ENCODE measurements at regions not wholly inside any gene's neighbourhood (a gene's known extent, or its start where the extent isn't known, plus 50 kb on each side); places are given as distances from the start of the nearest gene placed in this dataset.

GRCh38 chr6:117165911-117166499 is 99.4 kb upstream of the VGLL2 start:
- intact Hi-C loops (cut with DNase I) = no loop called here
- Histone ChIP-seq H3K27me3 (replicated peaks; ENCODE audit: insufficient read depth) (no peaks in the 10 kb centered on the region), H3K36me3 (no peaks in the 10 kb centered on the region), H3K4me3 (no peak overlapping the region), H3K27ac (no peak overlapping the region), H3K4me1 (replicated peaks) (no peaks in the 10 kb centered on the region), H3K9me3 (no peaks in the 10 kb centered on the region)
- DNase-seq (ENCODE audit: low spot score) = no peak
- TF ChIP-seq POLR2AphosphoS5 (IDR thresholded peaks at IDR 0.05) (no peak), POLR2A (IDR thresholded peaks at IDR 0.05) (no peak)
- TF ChIP-seq, protein P1, sequence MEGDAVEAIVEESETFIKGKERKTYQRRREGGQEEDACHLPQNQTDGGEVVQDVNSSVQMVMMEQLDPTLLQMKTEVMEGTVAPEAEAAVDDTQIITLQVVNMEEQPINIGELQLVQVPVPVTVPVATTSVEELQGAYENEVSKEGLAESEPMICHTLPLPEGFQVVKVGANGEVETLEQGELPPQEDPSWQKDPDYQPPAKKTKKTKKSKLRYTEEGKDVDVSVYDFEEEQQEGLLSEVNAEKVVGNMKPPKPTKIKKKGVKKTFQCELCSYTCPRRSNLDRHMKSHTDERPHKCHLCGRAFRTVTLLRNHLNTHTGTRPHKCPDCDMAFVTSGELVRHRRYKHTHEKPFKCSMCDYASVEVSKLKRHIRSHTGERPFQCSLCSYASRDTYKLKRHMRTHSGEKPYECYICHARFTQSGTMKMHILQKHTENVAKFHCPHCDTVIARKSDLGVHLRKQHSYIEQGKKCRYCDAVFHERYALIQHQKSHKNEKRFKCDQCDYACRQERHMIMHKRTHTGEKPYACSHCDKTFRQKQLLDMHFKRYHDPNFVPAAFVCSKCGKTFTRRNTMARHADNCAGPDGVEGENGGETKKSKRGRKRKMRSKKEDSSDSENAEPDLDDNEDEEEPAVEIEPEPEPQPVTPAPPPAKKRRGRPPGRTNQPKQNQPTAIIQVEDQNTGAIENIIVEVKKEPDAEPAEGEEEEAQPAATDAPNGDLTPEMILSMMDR (IDR thresholded peaks at IDR 0.05) = no peak
- 38% methylated on average over 2 of the region's 2 CpGs for WGBS

DNA sequence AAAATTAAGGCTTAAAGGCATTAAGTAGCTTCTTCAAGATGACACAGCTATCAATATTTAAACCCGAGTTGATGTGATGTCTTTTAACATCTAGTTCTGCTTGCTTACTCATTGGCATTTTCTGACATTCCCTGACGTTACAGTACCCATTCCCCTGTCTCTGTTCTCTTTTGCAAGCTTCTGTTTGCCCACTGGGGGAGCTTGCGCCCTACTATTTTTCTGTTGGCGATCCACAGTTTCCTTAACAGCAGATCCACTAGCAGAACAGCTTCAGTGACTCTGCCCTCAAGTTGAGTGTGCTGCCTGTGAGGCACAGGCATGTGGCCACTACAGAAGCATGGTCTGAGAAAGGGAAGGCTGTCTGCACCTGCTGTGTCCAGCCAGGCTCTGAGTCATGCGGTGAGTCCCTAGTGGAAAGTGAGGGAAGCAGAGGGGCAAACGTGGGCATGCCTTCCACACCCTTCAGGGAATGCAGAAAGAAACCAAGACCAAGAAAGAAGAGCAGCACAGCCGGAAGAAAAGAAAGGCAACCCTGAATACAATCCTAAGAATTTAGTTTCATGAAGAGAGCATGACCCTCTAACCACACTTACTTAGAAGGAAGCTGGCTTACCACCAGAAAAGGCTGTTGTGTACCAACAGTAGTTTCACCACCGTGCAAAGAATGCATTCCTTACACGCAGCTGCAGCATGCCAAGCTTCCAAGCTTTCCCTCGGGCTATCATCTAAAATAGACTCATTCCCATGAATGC is 97.7 kb upstream of the VGLL2 start:
- no peak overlapping the region for H3K4me3 ChIP-seq
- H3K36me3 ChIP-seq = no peaks in the 10 kb centered on the region
- intact Hi-C loops (cut with DNase I) = no loop called here
- TF ChIP-seq POLR2A (IDR thresholded peaks at IDR 0.05) (no peak), POLR2AphosphoS5 (IDR thresholded peaks at IDR 0.05) (no peak)
- TF ChIP-seq, protein P1 (IDR thresholded peaks at IDR 0.05) = peak in 1 of 4 experiments; percentile 8
- H3K9me3 ChIP-seq = no peaks in the 10 kb centered on the region
- H3K27me3 ChIP-seq (replicated peaks; ENCODE audit: insufficient read depth) = no peaks in the 10 kb centered on the region
- WGBS = 53% methylated on average over 10 of the region's 10 CpGs
- no peaks in the 10 kb centered on the region for H3K4me1 ChIP-seq (replicated peaks)
- peak; percentile 37 for DNase-seq (ENCODE audit: low spot score)
- no peak overlapping the region for H3K27ac ChIP-seq

- TF ChIP-seq POLR2A (IDR thresholded peaks at IDR 0.05) = no peak
- no peak for TF ChIP-seq POLR2AphosphoS5 (IDR thresholded peaks at IDR 0.05)
- TF ChIP-seq, protein P1 (IDR thresholded peaks at IDR 0.05) = no peak
- Histone ChIP-seq H3K36me3 (no peaks in the 10 kb centered on the region), H3K27ac (no peak overlapping the region), H3K4me3 (no peak overlapping the region), H3K27me3 (replicated peaks; ENCODE audit: insufficient read depth) (no peaks in the 10 kb centered on the region), H3K9me3 (no peaks in the 10 kb centered on the region), H3K4me1 (replicated peaks) (no peaks in the 10 kb centered on the region)
- DNase-seq (ENCODE audit: low spot score) = no peak
- 76% methylated on average over 4 of the region's 4 CpGs for WGBS
- intact Hi-C loops (cut with DNase I) = no loop called here
These were observed 96.9 kb upstream of the VGLL2 start for GRCh38 chr6:117168296-117169063.

DNA sequence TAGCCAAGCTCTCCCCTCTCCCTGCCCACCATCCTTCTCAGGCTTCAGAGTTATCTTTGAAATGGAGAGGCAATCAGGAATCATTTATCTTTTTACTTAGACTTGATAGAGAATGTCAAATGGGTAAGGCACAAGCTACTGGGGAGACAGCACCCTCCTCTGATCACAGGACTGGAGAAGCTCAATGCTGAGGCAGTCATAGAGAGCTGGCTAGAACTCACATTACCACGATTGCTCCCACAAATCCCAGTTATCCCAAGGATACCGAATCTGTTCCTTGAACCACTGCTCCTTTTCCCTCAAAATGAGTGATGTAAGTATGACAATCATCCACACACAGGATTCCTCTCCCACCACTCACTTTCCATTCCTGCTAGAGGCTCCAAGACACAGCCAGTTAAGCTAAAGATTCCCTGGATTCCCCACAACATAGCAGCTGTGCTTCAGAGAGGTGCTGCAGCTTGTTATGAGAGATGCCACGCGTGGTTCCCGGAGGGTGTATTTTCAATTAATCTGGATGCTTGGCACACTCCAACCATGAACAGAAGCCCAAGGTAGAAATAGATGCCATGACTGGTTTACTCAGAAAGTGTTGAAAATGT is 96.2 kb upstream of the VGLL2 start:
- no peaks in the 10 kb centered on the region for H3K4me1 ChIP-seq (replicated peaks)
- intact Hi-C loops (cut with DNase I) = no loop called here
- H3K36me3 ChIP-seq = no peaks in the 10 kb centered on the region
- H3K9me3 ChIP-seq = no peaks in the 10 kb centered on the region
- TF ChIP-seq, protein P1 (IDR thresholded peaks at IDR 0.05) = no peak
- no peak for TF ChIP-seq POLR2AphosphoS5 (IDR thresholded peaks at IDR 0.05)
- no peak for TF ChIP-seq POLR2A (IDR thresholded peaks at IDR 0.05)
- H3K4me3 ChIP-seq = no peak overlapping the region
- 83% methylated on average over 5 of the region's 5 CpGs for whole genome bisulfite sequencing
- H3K27me3 ChIP-seq (replicated peaks; ENCODE audit: insufficient read depth) = no peaks in the 10 kb centered on the region
- no peak for DNase-seq (ENCODE audit: low spot score)
- H3K27ac ChIP-seq = no peak overlapping the region
